ENCODE measurements at regions not wholly inside any gene's neighbourhood (a gene's known extent, or its start where the extent isn't known, plus 50 kb on each side); places are given as distances from the start of the nearest gene placed in this dataset.

DNA sequence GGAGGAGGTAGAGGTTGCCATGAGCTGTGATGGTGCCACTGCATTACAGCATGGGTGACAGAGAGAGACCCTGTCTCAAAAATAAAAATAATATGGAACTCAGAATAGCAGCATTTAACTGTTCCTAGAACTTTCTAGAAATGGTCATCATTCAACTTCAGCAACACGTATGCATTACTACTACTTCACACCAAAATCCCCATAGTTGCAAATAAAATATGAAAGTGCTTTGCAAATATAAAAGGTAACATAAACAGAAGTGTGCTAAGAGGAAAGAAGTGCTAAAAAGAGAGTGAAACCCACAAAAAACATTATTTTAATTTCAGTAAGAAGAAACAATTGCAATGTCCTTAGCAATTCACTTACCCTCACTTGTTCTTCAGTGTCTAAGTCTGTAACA, 169.7 kb upstream of the NUDT4 start:
- no peak overlapping the region for H3K4me3 ChIP-seq (replicated peaks in 1 of 2; ENCODE audit: low read depth in 1 of 2, low read length in 2 of 2)
- no peaks in the 10 kb centered on the region for H3K27me3 ChIP-seq (ENCODE audit: insufficient read depth, low read length)
- H3K79me2 ChIP-seq (ENCODE audit: insufficient read depth, low read length): no peaks in the 10 kb centered on the region
- CTCF ChIA-PET: no interaction called here
- TF ChIP-seq RAD21 (IDR thresholded peaks at IDR 0.05; ENCODE audit: low read depth) (no peak), SRF (IDR thresholded peaks at IDR 0.05; ENCODE audit: low read depth) (no peak), POLR2A (IDR thresholded peaks at IDR 0.05; ENCODE audit: borderline replicate concordance, extremely low read depth, insufficient read depth, insufficient read length) (no peak), SIN3A (IDR thresholded peaks at IDR 0.05; ENCODE audit: low read depth) (no peak)
- peaks cover 3% of the 10 kb centered on the region; the same call in 1 of the 2 replicates for H3K9me2 ChIP-seq (ENCODE audit: insufficient read depth)
- H2AFZ ChIP-seq (ENCODE audit: low read depth, low read length, poor library complexity, severe bottlenecking): no peak overlapping the region
- no peak overlapping the region for H3K4me2 ChIP-seq (ENCODE audit: low read length)
- no TSS peak for BruUV-seq (replicated peaks)
- H3K27ac ChIP-seq (ENCODE audit: low read depth, low read length): no peak overlapping the region
- H3K9ac ChIP-seq (ENCODE audit: low read length): no peak overlapping the region
- H3K9me3 ChIP-seq (ENCODE audit: control insufficient read depth in 1 of 2, insufficient read depth in 1 of 2, low read depth in 1 of 2, low read length in 2 of 2): no peaks in the 10 kb centered on the region
- POLR2A ChIA-PET: no interaction called here
- RAD21 ChIA-PET (ENCODE audit: low non-redundant PET in 1 of 2, low total read pairs in 2 of 2, uncharacterized antibody in 2 of 2, unreplicated experiment in 2 of 2): no interaction called here
- no peaks in the 10 kb centered on the region for H3K4me1 ChIP-seq (ENCODE audit: control insufficient read depth in 1 of 2, insufficient read depth in 2 of 2, low read length in 2 of 2)
- intact Hi-C loops (cut with micrococcal nuclease): no loop called here
- H3K36me3 ChIP-seq (ENCODE audit: control insufficient read depth in 1 of 2, insufficient read depth in 2 of 2, low read length in 2 of 2): no peaks in the 10 kb centered on the region
- no peaks in the 10 kb centered on the region for H4K20me1 ChIP-seq (ENCODE audit: insufficient read depth)
- DNase-seq (ENCODE audit: low read depth, low spot score): no peak
- ATAC-seq: no peak

DNA sequence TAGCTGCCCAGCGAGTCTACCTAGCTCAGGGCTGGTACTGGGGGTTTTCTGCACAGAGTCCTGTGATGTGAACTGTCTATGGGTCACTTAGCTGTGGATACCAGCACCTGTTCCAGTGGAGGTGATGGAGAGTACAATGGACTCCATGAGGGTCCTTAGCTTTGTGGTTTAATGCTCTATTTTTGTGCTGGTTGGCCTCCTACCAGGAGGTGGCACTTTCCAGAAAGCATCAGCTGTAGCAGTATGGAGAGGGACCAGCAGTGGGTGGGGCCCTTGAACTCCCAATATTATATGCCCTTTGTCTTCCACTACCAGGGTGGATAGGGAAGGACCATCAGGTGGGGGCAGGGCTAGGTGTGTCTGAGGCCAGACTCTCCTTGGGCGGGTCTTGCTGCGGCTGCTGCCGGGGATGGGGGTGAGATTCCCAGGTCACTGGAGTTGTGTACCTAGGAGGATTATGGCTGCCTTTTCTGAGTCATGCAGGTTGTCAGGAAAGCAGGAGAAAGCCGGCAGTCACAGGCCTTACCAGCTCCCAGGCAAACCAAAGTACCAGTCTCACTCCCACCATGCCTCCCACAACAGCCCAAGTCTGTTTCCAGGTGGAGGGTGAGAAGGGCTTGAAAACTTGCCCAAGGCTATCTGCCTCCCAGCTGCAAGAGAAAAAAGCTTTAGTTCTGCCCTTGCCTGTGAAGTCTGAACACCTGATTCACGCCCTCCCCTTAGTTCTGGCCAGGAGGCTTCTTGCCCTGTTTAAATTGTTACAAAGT, 163.0 kb upstream of the NUDT4 start:
- DNase-seq (ENCODE audit: low read depth, low spot score): no peak
- no peak overlapping the region for H3K9ac ChIP-seq (ENCODE audit: low read length)

More for the DNA sequence above, 163.0 kb upstream of the NUDT4 start:
- Histone ChIP-seq H3K27ac (ENCODE audit: low read depth, low read length) (no peak overlapping the region), H3K4me2 (ENCODE audit: low read length) (no peak overlapping the region), H3K4me3 (replicated peaks in 1 of 2; ENCODE audit: low read depth in 1 of 2, low read length in 2 of 2) (no peak overlapping the region), H4K20me1 (ENCODE audit: insufficient read depth) (no peaks in the 10 kb centered on the region), H3K27me3 (ENCODE audit: insufficient read depth, low read length) (no peaks in the 10 kb centered on the region), H3K9me3 (ENCODE audit: control insufficient read depth in 1 of 2, insufficient read depth in 1 of 2, low read depth in 1 of 2, low read length in 2 of 2) (no peaks in the 10 kb centered on the region), H3K4me1 (ENCODE audit: control insufficient read depth in 1 of 2, insufficient read depth in 2 of 2, low read length in 2 of 2) (peaks cover 0 to 4% of the 10 kb centered on the region in 2 experiments; a peak in 1 of 4 replicates), H3K79me2 (ENCODE audit: insufficient read depth, low read length) (no peaks in the 10 kb centered on the region), H3K9me2 (ENCODE audit: insufficient read depth) (no peaks in the 10 kb centered on the region), H3K36me3 (ENCODE audit: control insufficient read depth in 1 of 2, insufficient read depth in 2 of 2, low read length in 2 of 2) (no peaks in the 10 kb centered on the region), H2AFZ (ENCODE audit: low read depth, low read length, poor library complexity, severe bottlenecking) (no peak overlapping the region)
- ATAC-seq: no peak
- intact Hi-C loops (cut with micrococcal nuclease): no loop called here
- no peak for TF ChIP-seq RAD21 (IDR thresholded peaks at IDR 0.05; ENCODE audit: low read depth)
- TF ChIP-seq, protein P1, sequence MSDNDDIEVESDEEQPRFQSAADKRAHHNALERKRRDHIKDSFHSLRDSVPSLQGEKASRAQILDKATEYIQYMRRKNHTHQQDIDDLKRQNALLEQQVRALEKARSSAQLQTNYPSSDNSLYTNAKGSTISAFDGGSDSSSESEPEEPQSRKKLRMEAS (IDR thresholded peaks at IDR 0.05): no peak
- TF ChIP-seq, protein P2, sequence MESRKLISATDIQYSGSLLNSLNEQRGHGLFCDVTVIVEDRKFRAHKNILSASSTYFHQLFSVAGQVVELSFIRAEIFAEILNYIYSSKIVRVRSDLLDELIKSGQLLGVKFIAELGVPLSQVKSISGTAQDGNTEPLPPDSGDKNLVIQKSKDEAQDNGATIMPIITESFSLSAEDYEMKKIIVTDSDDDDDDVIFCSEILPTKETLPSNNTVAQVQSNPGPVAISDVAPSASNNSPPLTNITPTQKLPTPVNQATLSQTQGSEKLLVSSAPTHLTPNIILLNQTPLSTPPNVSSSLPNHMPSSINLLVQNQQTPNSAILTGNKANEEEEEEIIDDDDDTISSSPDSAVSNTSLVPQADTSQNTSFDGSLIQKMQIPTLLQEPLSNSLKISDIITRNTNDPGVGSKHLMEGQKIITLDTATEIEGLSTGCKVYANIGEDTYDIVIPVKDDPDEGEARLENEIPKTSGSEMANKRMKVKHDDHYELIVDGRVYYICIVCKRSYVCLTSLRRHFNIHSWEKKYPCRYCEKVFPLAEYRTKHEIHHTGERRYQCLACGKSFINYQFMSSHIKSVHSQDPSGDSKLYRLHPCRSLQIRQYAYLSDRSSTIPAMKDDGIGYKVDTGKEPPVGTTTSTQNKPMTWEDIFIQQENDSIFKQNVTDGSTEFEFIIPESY (IDR thresholded peaks at IDR 0.05; ENCODE audit: extremely low read depth, insufficient replicate concordance, low read length): no peak
- TF ChIP-seq FOSL1 (IDR thresholded peaks at IDR 0.05; ENCODE audit: low read depth): no peak
- ChIA-PET POLR2A (no interaction called here), CTCF (no interaction called here), RAD21 (ENCODE audit: low non-redundant PET in 1 of 2, low total read pairs in 2 of 2, uncharacterized antibody in 2 of 2, unreplicated experiment in 2 of 2) (no interaction called here)
- BruUV-seq (replicated peaks): no TSS peak
